A673 (cell line): ENCODE measurements at regions not wholly inside any gene's neighbourhood (a gene's known extent, or its start where the extent isn't known, plus 50 kb on each side); places are given as distances from the start of the nearest gene placed in this dataset.

Experiments
- EZH2 ChIP-seq: fragments of 200-600 bp; sonication (generic); IDR thresholded peaks from 2 replicates; pipeline ENCODE4 v1.6.1; 2017; ENCODE audit warnings: borderline replicate concordance, low read depth, mild to moderate bottlenecking, mixed read lengths, antibody characterized with exemption, low read length; ENCODE audit not compliant: poor library complexity, severe bottlenecking
- TF ChIP-seq, protein P1 (sequence below): fragments of 300-800, 200-600 bp; sonication (generic); conservative IDR thresholded peaks from 2 replicates; pipeline ENCODE4 v1.5.1; 2017; ENCODE audit warnings: low read depth, mild to moderate bottlenecking, antibody characterized with exemption, low read length, moderate library complexity, mixed read lengths

- TF ChIP-seq, protein P1, sequence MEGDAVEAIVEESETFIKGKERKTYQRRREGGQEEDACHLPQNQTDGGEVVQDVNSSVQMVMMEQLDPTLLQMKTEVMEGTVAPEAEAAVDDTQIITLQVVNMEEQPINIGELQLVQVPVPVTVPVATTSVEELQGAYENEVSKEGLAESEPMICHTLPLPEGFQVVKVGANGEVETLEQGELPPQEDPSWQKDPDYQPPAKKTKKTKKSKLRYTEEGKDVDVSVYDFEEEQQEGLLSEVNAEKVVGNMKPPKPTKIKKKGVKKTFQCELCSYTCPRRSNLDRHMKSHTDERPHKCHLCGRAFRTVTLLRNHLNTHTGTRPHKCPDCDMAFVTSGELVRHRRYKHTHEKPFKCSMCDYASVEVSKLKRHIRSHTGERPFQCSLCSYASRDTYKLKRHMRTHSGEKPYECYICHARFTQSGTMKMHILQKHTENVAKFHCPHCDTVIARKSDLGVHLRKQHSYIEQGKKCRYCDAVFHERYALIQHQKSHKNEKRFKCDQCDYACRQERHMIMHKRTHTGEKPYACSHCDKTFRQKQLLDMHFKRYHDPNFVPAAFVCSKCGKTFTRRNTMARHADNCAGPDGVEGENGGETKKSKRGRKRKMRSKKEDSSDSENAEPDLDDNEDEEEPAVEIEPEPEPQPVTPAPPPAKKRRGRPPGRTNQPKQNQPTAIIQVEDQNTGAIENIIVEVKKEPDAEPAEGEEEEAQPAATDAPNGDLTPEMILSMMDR: no peak
- TF ChIP-seq EZH2: no peak
Observed at GRCh38 chr14:61950340-61950739, 188.1 kb downstream of the SNAPC1 start.
